Endothelial cell of umbilical vein (primary cell): ENCODE measurements at regions not wholly inside any gene's neighbourhood (a gene's known extent, or its start where the extent isn't known, plus 50 kb on each side); places are given as distances from the start of the nearest gene placed in this dataset.
"Not testable (repeated sequence)": the region's sequence is repeated elsewhere in the genome, so short reads cannot be mapped to it uniquely, and the experiment has no call there.

Experiments used
- BruUV-seq: library from RNA; stranded (reverse); fragments of 400-500 nt; replicated peaks from 2 replicates; lab custom pipeline; 2021; lab: Mats Ljungman, UMichigan
- CTCF ChIA-PET: fragments of 300-600, 350-600 bp; sonication (Branson Sonifier 250); formaldehyde crosslinking; loops from one replicate; lab custom pipeline; 2021; ENCODE audit warnings: antibody characterized with exemption, inconsistent platforms; lab: Charles Lee
- POLR2A ChIA-PET: fragments of 300-600, 350-600 bp; sonication (Branson Sonifier 250); formaldehyde crosslinking; loops from one replicate; lab custom pipeline; 2021; ENCODE audit warnings: antibody characterized with exemption, inconsistent platforms; lab: Charles Lee
- DNase-seq: peaks from one replicate; pipeline ENCODE4 v3.0.0-alpha.2; 2011; ENCODE audit warnings: low read depth, low spot score
- FAIRE-seq: peaks from 2 replicates; lab custom pipeline; 2011; peaks lifted over from hg19 to GRCh38; lab: Jason Lieb, UNC
- H2AFZ ChIP-seq: 2 replicates; pipeline ENCODE4 v1.6.0; 2012; ENCODE audit warnings: low read depth, low read length, control low read depth, inconsistent platforms
- H3K27ac ChIP-seq: 2 replicates; pipeline ENCODE4 v1.5.1; 2011; ENCODE audit warnings: low read depth, mild to moderate bottlenecking, control low read depth, low read length, moderate library complexity; ENCODE audit not compliant: insufficient read depth
- H3K27me3 ChIP-seq, 2 experiments: 2 replicates each; pipeline versions ENCODE4 v1.6.0 to v1.6.1; 2011; ENCODE audit warnings: low read length in 2 of 2, mixed read lengths in 1 of 2; ENCODE audit not compliant: control insufficient read depth in 2 of 2, insufficient read depth in 2 of 2
- H3K36me3 ChIP-seq, 2 experiments: 2 replicates in 1 of 2; 3 replicates in 1 of 2; pipeline ENCODE4 v1.5.1; 2011; ENCODE audit warnings: low read length in 2 of 2, mild to moderate bottlenecking in 1 of 2, moderate library complexity in 1 of 2; ENCODE audit not compliant: control insufficient read depth in 2 of 2, insufficient read depth in 2 of 2; ENCODE audit errors: extremely low read depth in 1 of 2
- H3K4me1 ChIP-seq: 3 replicates; pipeline ENCODE4 v1.5.1; 2011; ENCODE audit warnings: mild to moderate bottlenecking, low read length; ENCODE audit not compliant: control insufficient read depth, insufficient read depth; ENCODE audit errors: extremely low read depth
- H3K4me2 ChIP-seq: 2 replicates; pipeline ENCODE4 v1.6.1; 2011; ENCODE audit warnings: low read length, control low read depth, mixed read lengths; ENCODE audit not compliant: insufficient read depth
- H3K4me3 ChIP-seq, 3 experiments: fragments of 200-600 bp in 1 of 3; sonication (generic), shearing (Covaris generic) in 1 of 3; replicated peaks in 1 of 3; 2 replicates each; pipeline ENCODE4 v1.5.1; 2011 to 2016; ENCODE audit warnings: control low read depth in 3 of 3, low read length in 3 of 3, mild to moderate bottlenecking in 2 of 3, inconsistent platforms in 1 of 3, low read depth in 1 of 3, moderate library complexity in 1 of 3; ENCODE audit not compliant: insufficient read depth in 1 of 3
- H3K79me2 ChIP-seq: 2 replicates; pipeline ENCODE4 v1.6.0; 2012; ENCODE audit warnings: low read length, inconsistent platforms; ENCODE audit not compliant: control insufficient read depth, insufficient read depth
- H3K9ac ChIP-seq: replicated peaks from 2 replicates; pipeline ENCODE3; 2011; ENCODE audit warnings: low read length, control low read depth; ENCODE audit not compliant: insufficient read depth; ENCODE audit errors: extremely low read depth
- H3K9me1 ChIP-seq: replicated peaks from 3 replicates; pipeline ENCODE4 v1.6.0; 2011; ENCODE audit warnings: mild to moderate bottlenecking, low read length; ENCODE audit not compliant: control insufficient read depth, insufficient read depth; ENCODE audit errors: extremely low read depth
- H3K9me3 ChIP-seq: replicated peaks from 2 replicates; pipeline ENCODE4 v1.5.1; 2012; ENCODE audit warnings: low read length, inconsistent platforms; ENCODE audit not compliant: control insufficient read depth, insufficient read depth
- H4K20me1 ChIP-seq: replicated peaks from 2 replicates; pipeline ENCODE3; 2011; ENCODE audit warnings: mild to moderate bottlenecking, low read length; ENCODE audit not compliant: control insufficient read depth, insufficient read depth; ENCODE audit errors: extremely low read depth
- CTCF ChIP-seq, 2 donors: IDR thresholded peaks; 1 replicate in 1 of 2; 2 replicates in 1 of 2; pipeline ENCODE4 v1.5.1; 2011; ENCODE audit warnings: low read length in 2 of 2, mild to moderate bottlenecking in 2 of 2, moderate library complexity in 2 of 2, control low read depth in 1 of 2, inconsistent platforms in 1 of 2, low read depth in 1 of 2; ENCODE audit not compliant: insufficient read depth in 1 of 2; ENCODE audit errors: extremely low read depth in 1 of 2
- FOS ChIP-seq: IDR thresholded peaks from 2 replicates; pipeline ENCODE4 v1.6.1; 2011; ENCODE audit warnings: mild to moderate bottlenecking, low read length, moderate library complexity, borderline replicate concordance; ENCODE audit not compliant: insufficient read depth
- GATA2 ChIP-seq: IDR thresholded peaks from 2 replicates; pipeline ENCODE4 v1.7.0; 2011; ENCODE audit warnings: low read depth, mild to moderate bottlenecking, moderate library complexity, mixed read lengths, low read length; ENCODE audit not compliant: insufficient read length, insufficient read depth
- JUN ChIP-seq: IDR thresholded peaks from 2 replicates; pipeline ENCODE4 v1.6.1; 2011; ENCODE audit warnings: borderline replicate concordance, low read depth; ENCODE audit not compliant: insufficient read length, insufficient read depth
- MYC ChIP-seq: IDR thresholded peaks from one replicate; pipeline ENCODE4 v1.6.1; 2011; ENCODE audit warnings: mild to moderate bottlenecking, low read depth, low read length
- POLR2AphosphoS5 ChIP-seq: IDR thresholded peaks from 2 replicates; pipeline ENCODE4 v1.6.1; 2012; ENCODE audit warnings: low read depth, mild to moderate bottlenecking, control low read depth, low read length, moderate library complexity; ENCODE audit not compliant: insufficient read depth
- dilution Hi-C: fragments of 300-500 bp; cut with MboI; formaldehyde crosslinking; loops from one replicate; pipeline ENCODE4 v1.15.0; 2019; ENCODE audit warnings: low sequenced_read_pairs; ENCODE audit not compliant: extremely low pct_ligation_motif_present
- intact Hi-C: fragments of 100-400 bp; cut with micrococcal nuclease; formaldehyde crosslinking; loops from one replicate; pipeline ENCODE4 v1.10.0; 2022

DNA sequence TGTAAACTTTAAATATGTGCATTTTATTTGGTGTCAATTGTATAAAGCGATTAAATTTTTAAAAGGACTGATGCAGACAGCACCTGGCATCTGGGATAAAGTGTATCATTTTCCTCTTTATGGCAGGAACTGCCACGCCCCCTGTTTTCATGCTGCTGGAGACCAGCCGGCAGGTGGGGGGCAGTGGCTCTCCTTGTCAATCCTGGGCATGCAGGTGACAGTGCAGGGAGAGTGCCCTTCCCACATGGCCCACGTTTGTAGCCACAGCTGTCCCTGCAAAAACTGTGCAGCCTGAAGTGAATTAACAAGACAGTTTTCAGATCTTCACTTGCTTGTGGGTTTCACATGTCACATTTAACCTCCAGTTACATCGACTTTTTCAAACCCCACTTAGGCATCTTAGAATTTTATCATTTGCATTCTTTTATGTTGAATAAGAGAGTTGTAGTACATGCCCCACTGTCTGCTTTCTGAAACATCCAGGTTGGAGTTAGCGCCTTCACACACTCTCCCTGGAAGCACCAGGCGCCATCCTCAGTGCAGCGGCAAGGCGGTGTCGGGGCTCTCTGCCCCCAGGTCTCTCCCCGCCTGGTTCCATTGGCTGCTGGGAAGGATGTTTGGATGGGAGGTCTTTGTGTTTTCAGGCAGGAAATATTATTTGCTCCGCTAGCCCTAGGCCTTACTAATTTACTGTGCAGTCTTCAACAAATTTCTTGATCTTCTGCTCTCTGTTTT, 134.2 kb upstream of the FAN1 start:
- H3K27ac ChIP-seq, BruUV-seq, POLR2A ChIA-PET, H3K9me3 ChIP-seq, dilution Hi-C loops, H3K27me3 ChIP-seq, FAIRE-seq, H3K4me2 ChIP-seq, H3K9me1 ChIP-seq, H3K4me1 ChIP-seq, intact Hi-C loops, DNase-seq, H3K9ac ChIP-seq, H3K79me2 ChIP-seq, H4K20me1 ChIP-seq, H3K36me3 ChIP-seq, H3K4me3 ChIP-seq, H2AFZ ChIP-seq, CTCF ChIA-PET: not testable (repeated sequence)

DNA sequence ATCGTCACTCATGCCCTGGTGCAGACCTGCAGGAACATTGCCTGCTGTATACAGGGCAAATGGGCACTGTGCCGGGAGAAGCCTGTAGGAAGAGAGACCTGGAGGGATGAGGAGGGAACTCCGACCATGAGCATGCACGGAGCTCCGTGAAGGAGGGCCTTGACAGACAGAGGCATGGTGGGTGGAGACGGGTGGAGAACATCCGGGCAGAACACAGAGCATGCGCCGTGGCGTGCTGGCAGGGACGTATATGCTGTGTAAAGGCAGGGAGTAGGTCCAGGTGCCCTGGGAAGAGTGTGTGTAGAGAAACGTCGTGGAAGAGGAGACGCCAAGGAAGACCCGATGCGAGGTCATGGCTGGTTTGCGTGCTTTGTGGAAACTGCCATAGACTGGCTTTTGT, 133.0 kb upstream of the FAN1 start:
- no TSS peak for BruUV-seq
- H4K20me1 ChIP-seq, result no peaks in the 10 kb centered on the region
- intact Hi-C loops (no loop called here), dilution Hi-C loops (no loop called here)
- no peak overlapping the region for H2AFZ ChIP-seq
- no peak overlapping the region for H3K27ac ChIP-seq
- H3K9me1 ChIP-seq, result no peaks in the 10 kb centered on the region
- H3K4me1 ChIP-seq, result no peaks in the 10 kb centered on the region
- no peaks in the 10 kb centered on the region for H3K9me3 ChIP-seq
- ChIA-PET CTCF (no interaction called here), POLR2A (no interaction called here)
- DNase-seq (no peak), FAIRE-seq (no peak)
- no peaks in the 10 kb centered on the region for H3K36me3 ChIP-seq
- H3K27me3 ChIP-seq, result no peaks in the 10 kb centered on the region
- no peak overlapping the region for H3K4me3 ChIP-seq
- no peak overlapping the region for H3K9ac ChIP-seq
- TF ChIP-seq POLR2AphosphoS5 (no peak), GATA2 (no peak), CTCF (IDR thresholded peaks at IDR 0.05; ENCODE audit: extremely low read depth in 1 of 2, insufficient read depth in 1 of 2, low read depth in 1 of 2, low read length in 2 of 2) (no peak), JUN (no peak), FOS (no peak), MYC (no peak)
- H3K4me2 ChIP-seq, result no peak overlapping the region
- no peaks in the 10 kb centered on the region for H3K79me2 ChIP-seq
